WTC11 (cell line): ENCODE measurements at regions not wholly inside any gene's neighbourhood (a gene's known extent, or its start where the extent isn't known, plus 50 kb on each side); places are given as distances from the start of the nearest gene placed in this dataset.

Experiments used
- ATAC-seq: fragments of 200-7000 bp; cut with Tn5 transposase; 2 replicates; pipeline ENCODE4 v1.10.0; 2021; ENCODE audit warnings: mild to moderate bottlenecking, moderate library complexity
- CTCF ChIA-PET: fragments of 300-600 bp; sonication (Branson Sonifier 250); formaldehyde crosslinking; loops from one replicate; lab custom pipeline; 2021; ENCODE audit warnings: antibody characterized with exemption; lab: Charles Lee
- POLR2A ChIA-PET: fragments of 350-600 bp; sonication (Branson Sonifier 250); formaldehyde crosslinking; loops from one replicate; lab custom pipeline; 2021; ENCODE audit warnings: antibody characterized with exemption; lab: Charles Lee
- DNase-seq: peaks from one replicate; pipeline ENCODE4 v3.0.0; 2021; ENCODE audit warnings: low spot score
- H3K27ac Mint-ChIP-seq: 2 replicates; pipeline ENCODE4 v1.8.0; 2021; ENCODE audit warnings: mixed read lengths
- H3K27me3 Mint-ChIP-seq: 2 replicates; pipeline ENCODE4 v1.8.0; 2021; ENCODE audit warnings: low read depth, mild to moderate bottlenecking, moderate library complexity, mixed read lengths
- H3K36me3 Mint-ChIP-seq: 2 replicates; pipeline ENCODE4 v1.8.0; 2021; ENCODE audit warnings: mixed read lengths
- H3K4me1 Mint-ChIP-seq: 2 replicates; pipeline ENCODE4 v1.8.0; 2022; ENCODE audit warnings: mixed read lengths
- H3K4me3 Mint-ChIP-seq: 2 replicates; pipeline ENCODE4 v1.8.0; 2021; ENCODE audit warnings: mild to moderate bottlenecking, moderate library complexity, mixed read lengths
- H3K9me3 Mint-ChIP-seq: 2 replicates; pipeline ENCODE4 v1.8.0; 2021; ENCODE audit warnings: mixed read lengths
- CBFB ChIP-seq: sonication (generic); formaldehyde crosslinking; IDR thresholded peaks from 2 replicates; pipeline ENCODE4 v1.8.1; 2022; ENCODE audit warnings: mild to moderate bottlenecking, low read depth, missing genetic modification reagents
- CREB1 ChIP-seq: sonication (generic); formaldehyde crosslinking; IDR thresholded peaks from 2 replicates; pipeline ENCODE4 v1.8.0; 2023; ENCODE audit warnings: mild to moderate bottlenecking, missing genetic modification reagents
- CREM ChIP-seq: sonication (generic); formaldehyde crosslinking; IDR thresholded peaks from 2 replicates; pipeline ENCODE4 v1.8.1; 2022; ENCODE audit warnings: mild to moderate bottlenecking, missing genetic modification reagents, moderate library complexity
- E2F4 ChIP-seq: sonication (generic); formaldehyde crosslinking; IDR thresholded peaks from 2 replicates; pipeline ENCODE4 v1.8.1; 2022; ENCODE audit warnings: low read depth, mild to moderate bottlenecking, moderate library complexity, missing genetic modification reagents, borderline replicate concordance
- ELF4 ChIP-seq: sonication (generic); formaldehyde crosslinking; IDR thresholded peaks from 2 replicates; pipeline ENCODE4 v1.8.1; 2022; ENCODE audit warnings: low read depth, mild to moderate bottlenecking, moderate library complexity, missing genetic modification reagents
- ERG ChIP-seq: fragments of 250-450 bp; sonication (Bioruptor Pico); IDR thresholded peaks from 2 replicates; pipeline ENCODE4 v1.8.0; 2021; ENCODE audit warnings: mild to moderate bottlenecking
- ETV6 ChIP-seq: sonication (generic); formaldehyde crosslinking; IDR thresholded peaks from 2 replicates; pipeline ENCODE4 v1.8.1; 2022; ENCODE audit warnings: mild to moderate bottlenecking, missing genetic modification reagents
- FOXJ3 ChIP-seq: sonication (generic); formaldehyde crosslinking; IDR thresholded peaks from 2 replicates; pipeline ENCODE4 v1.9.0; 2021; ENCODE audit warnings: missing genetic modification reagents, mild to moderate bottlenecking, borderline replicate concordance
- FOXK1 ChIP-seq: sonication (generic); formaldehyde crosslinking; IDR thresholded peaks from 2 replicates; pipeline ENCODE4 v1.8.0; 2022; ENCODE audit warnings: mild to moderate bottlenecking, moderate library complexity, missing genetic modification reagents
- FOXP1 ChIP-seq: sonication (generic); formaldehyde crosslinking; IDR thresholded peaks from 2 replicates; pipeline ENCODE4 v1.8.0; 2022; ENCODE audit warnings: missing genetic modification reagents, mild to moderate bottlenecking, moderate library complexity, borderline replicate concordance
- GTF2I ChIP-seq: fragments of 250-450 bp; sonication (Bioruptor Pico); conservative IDR thresholded peaks from 2 replicates; pipeline ENCODE4 v1.4.0; 2021; ENCODE audit warnings: mild to moderate bottlenecking
- HMGA2 ChIP-seq: fragments of 250-450 bp; sonication (Bioruptor Pico); IDR thresholded peaks from 2 replicates; pipeline ENCODE4 v1.4.0; 2021; ENCODE audit warnings: mild to moderate bottlenecking, moderate library complexity
- IRF1 ChIP-seq: sonication (generic); formaldehyde crosslinking; IDR thresholded peaks from 2 replicates; pipeline ENCODE4 v1.8.0; 2023; ENCODE audit warnings: missing genetic modification reagents
- MYBL2 ChIP-seq: sonication (generic); formaldehyde crosslinking; IDR thresholded peaks from 2 replicates; pipeline ENCODE4 v1.8.1; 2023; ENCODE audit warnings: mild to moderate bottlenecking, moderate library complexity, missing genetic modification reagents
- RELA ChIP-seq: sonication (generic); formaldehyde crosslinking; IDR thresholded peaks from 2 replicates; pipeline ENCODE4 v1.8.1; 2022; ENCODE audit warnings: missing genetic modification reagents, mild to moderate bottlenecking, borderline replicate concordance
- RORB ChIP-seq: fragments of 250-450 bp; sonication (Bioruptor Pico); IDR thresholded peaks from 2 replicates; pipeline ENCODE4 v1.9.0; 2021; ENCODE audit warnings: mild to moderate bottlenecking
- SMAD3 ChIP-seq: sonication (generic); formaldehyde crosslinking; IDR thresholded peaks from 2 replicates; pipeline ENCODE4 v1.8.0; 2022; ENCODE audit warnings: missing genetic modification reagents, mild to moderate bottlenecking, borderline replicate concordance
- TEAD1 ChIP-seq: sonication (generic); formaldehyde crosslinking; IDR thresholded peaks from 2 replicates; pipeline ENCODE4 v1.8.0; 2022; ENCODE audit warnings: mild to moderate bottlenecking, missing genetic modification reagents
- TP53 ChIP-seq: sonication (generic); formaldehyde crosslinking; IDR thresholded peaks from 2 replicates; pipeline ENCODE4 v1.8.1; 2023; ENCODE audit warnings: mild to moderate bottlenecking, missing genetic modification reagents
- ZBTB21 ChIP-seq: sonication (generic); formaldehyde crosslinking; IDR thresholded peaks from 2 replicates; pipeline ENCODE4 v1.8.1; 2023; ENCODE audit warnings: mild to moderate bottlenecking, missing genetic modification reagents, borderline replicate concordance
- ZMAT4 ChIP-seq: fragments of 250-450 bp; sonication (Bioruptor Pico); IDR thresholded peaks from 2 replicates; pipeline ENCODE4 v1.9.0; 2021; ENCODE audit warnings: mild to moderate bottlenecking
- ZNF121 ChIP-seq: sonication (generic); formaldehyde crosslinking; IDR thresholded peaks from 2 replicates; pipeline ENCODE4 v1.8.0; 2023; ENCODE audit warnings: missing genetic modification reagents
- TF ChIP-seq, protein P1 (sequence below): sonication (generic); formaldehyde crosslinking; IDR thresholded peaks from 2 replicates; pipeline ENCODE4 v1.8.1; 2023; ENCODE audit warnings: mild to moderate bottlenecking, missing genetic modification reagents, borderline replicate concordance
- TF ChIP-seq, protein P2 (sequence below): sonication (generic); formaldehyde crosslinking; IDR thresholded peaks from 2 replicates; pipeline ENCODE4 v1.8.1; 2022; ENCODE audit warnings: low read depth, missing genetic modification reagents, borderline replicate concordance

GRCh38 chr7:67343114-67343513 lies 346.5 kb downstream of the TYW1 start:
- Mint-ChIP-seq H3K9me3 (peaks cover 18% of the 10 kb centered on the region), H3K4me3 (no peak overlapping the region), H3K27ac (no peak overlapping the region), H3K27me3 (no peaks in the 10 kb centered on the region), H3K4me1 (peaks cover 18% of the 10 kb centered on the region), H3K36me3 (peaks cover 19% of the 10 kb centered on the region)
- ChIA-PET CTCF (no interaction called here), POLR2A (no interaction called here)
- DNase-seq (no peak), ATAC-seq (no peak)
- TF ChIP-seq FOXP1 (CRISPR knock-in tag) (no peak), CREB1 (CRISPR knock-in tag) (no peak), E2F4 (CRISPR knock-in tag) (no peak), ETV6 (CRISPR knock-in tag) (no peak), TEAD1 (no peak), ELF4 (CRISPR knock-in tag) (no peak), ZBTB21 (CRISPR knock-in tag) (no peak), TP53 (CRISPR knock-in tag) (no peak), GTF2I (no peak), RELA (no peak), HMGA2 (no peak), CBFB (CRISPR knock-in tag) (no peak)

GRCh38 chr7:67343572-67343971 lies 346.9 kb downstream of the TYW1 start:
- no peak overlapping the region for H3K27ac Mint-ChIP-seq
- ChIA-PET CTCF (no interaction called here), POLR2A (no interaction called here)
- ATAC-seq (no peak), DNase-seq (no peak)
- no peaks in the 10 kb centered on the region for H3K27me3 Mint-ChIP-seq
- TF ChIP-seq ELF4 (CRISPR knock-in tag) (no peak), FOXJ3 (CRISPR knock-in tag) (no peak), RORB (CRISPR knock-in tag) (no peak), SMAD3 (CRISPR knock-in tag) (no peak), ERG (no peak)
- no peak overlapping the region for H3K4me3 Mint-ChIP-seq
- H3K4me1 Mint-ChIP-seq = peaks cover 18% of the 10 kb centered on the region
- peaks cover 19% of the 10 kb centered on the region for H3K36me3 Mint-ChIP-seq
- peaks cover 18% of the 10 kb centered on the region for H3K9me3 Mint-ChIP-seq

- ATAC-seq (no peak), DNase-seq (no peak)
- POLR2A ChIA-PET = no interaction called here
- CTCF ChIA-PET = interaction anchor here (1.3 kb wide), 1 partner anchor 139 kb away, joined by 4 read pairs; no protein-coding TSS in a partner anchor
- Mint-ChIP-seq H3K36me3 (peaks cover 19% of the 10 kb centered on the region), H3K27ac (no peak overlapping the region), H3K9me3 (peaks cover 18% of the 10 kb centered on the region), H3K27me3 (no peaks in the 10 kb centered on the region), H3K4me3 (no peak overlapping the region), H3K4me1 (peaks cover 9% of the 10 kb centered on the region)
- TF ChIP-seq GTF2I (no peak), ZNF121 (CRISPR knock-in tag) (no peak), MYBL2 (CRISPR knock-in tag) (no peak), ZMAT4 (CRISPR knock-in tag) (no peak), IRF1 (no peak), CREM (no peak), FOXK1 (no peak), ETV6 (CRISPR knock-in tag) (no peak)
- TF ChIP-seq, protein P1, sequence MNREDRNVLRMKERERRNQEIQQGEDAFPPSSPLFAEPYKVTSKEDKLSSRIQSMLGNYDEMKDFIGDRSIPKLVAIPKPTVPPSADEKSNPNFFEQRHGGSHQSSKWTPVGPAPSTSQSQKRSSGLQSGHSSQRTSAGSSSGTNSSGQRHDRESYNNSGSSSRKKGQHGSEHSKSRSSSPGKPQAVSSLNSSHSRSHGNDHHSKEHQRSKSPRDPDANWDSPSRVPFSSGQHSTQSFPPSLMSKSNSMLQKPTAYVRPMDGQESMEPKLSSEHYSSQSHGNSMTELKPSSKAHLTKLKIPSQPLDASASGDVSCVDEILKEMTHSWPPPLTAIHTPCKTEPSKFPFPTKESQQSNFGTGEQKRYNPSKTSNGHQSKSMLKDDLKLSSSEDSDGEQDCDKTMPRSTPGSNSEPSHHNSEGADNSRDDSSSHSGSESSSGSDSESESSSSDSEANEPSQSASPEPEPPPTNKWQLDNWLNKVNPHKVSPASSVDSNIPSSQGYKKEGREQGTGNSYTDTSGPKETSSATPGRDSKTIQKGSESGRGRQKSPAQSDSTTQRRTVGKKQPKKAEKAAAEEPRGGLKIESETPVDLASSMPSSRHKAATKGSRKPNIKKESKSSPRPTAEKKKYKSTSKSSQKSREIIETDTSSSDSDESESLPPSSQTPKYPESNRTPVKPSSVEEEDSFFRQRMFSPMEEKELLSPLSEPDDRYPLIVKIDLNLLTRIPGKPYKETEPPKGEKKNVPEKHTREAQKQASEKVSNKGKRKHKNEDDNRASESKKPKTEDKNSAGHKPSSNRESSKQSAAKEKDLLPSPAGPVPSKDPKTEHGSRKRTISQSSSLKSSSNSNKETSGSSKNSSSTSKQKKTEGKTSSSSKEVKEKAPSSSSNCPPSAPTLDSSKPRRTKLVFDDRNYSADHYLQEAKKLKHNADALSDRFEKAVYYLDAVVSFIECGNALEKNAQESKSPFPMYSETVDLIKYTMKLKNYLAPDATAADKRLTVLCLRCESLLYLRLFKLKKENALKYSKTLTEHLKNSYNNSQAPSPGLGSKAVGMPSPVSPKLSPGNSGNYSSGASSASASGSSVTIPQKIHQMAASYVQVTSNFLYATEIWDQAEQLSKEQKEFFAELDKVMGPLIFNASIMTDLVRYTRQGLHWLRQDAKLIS (CRISPR knock-in tag) = no peak
- TF ChIP-seq, protein P2, sequence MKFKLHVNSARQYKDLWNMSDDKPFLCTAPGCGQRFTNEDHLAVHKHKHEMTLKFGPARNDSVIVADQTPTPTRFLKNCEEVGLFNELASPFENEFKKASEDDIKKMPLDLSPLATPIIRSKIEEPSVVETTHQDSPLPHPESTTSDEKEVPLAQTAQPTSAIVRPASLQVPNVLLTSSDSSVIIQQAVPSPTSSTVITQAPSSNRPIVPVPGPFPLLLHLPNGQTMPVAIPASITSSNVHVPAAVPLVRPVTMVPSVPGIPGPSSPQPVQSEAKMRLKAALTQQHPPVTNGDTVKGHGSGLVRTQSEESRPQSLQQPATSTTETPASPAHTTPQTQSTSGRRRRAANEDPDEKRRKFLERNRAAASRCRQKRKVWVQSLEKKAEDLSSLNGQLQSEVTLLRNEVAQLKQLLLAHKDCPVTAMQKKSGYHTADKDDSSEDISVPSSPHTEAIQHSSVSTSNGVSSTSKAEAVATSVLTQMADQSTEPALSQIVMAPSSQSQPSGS (CRISPR knock-in tag) = no peak
These were observed 348.0 kb downstream of the TYW1 start for GRCh38 chr7:67344481-67345193.
